Breast epithelium (tissue), 3 donors: ENCODE measurements at regions not wholly inside any gene's neighbourhood (a gene's known extent, or its start where the extent isn't known, plus 50 kb on each side); places are given as distances from the start of the nearest gene placed in this dataset.

Experiments
- POLR2AphosphoS5 ChIP-seq, 3 donors: sonication (generic); formaldehyde crosslinking; IDR thresholded peaks; one replicate each; pipeline ENCODE4 v1.6.1; 2017; ENCODE audit warnings: antibody characterized with exemption in 3 of 3
- TF ChIP-seq, protein P1 (sequence below), 3 donors: fragments of 450-650 bp; IDR thresholded peaks; one replicate each; pipeline ENCODE4 v1.5.1; 2016 to 2017; ENCODE audit warnings: antibody characterized with exemption in 3 of 3, mild to moderate bottlenecking in 3 of 3, moderate library complexity in 3 of 3

DNA sequence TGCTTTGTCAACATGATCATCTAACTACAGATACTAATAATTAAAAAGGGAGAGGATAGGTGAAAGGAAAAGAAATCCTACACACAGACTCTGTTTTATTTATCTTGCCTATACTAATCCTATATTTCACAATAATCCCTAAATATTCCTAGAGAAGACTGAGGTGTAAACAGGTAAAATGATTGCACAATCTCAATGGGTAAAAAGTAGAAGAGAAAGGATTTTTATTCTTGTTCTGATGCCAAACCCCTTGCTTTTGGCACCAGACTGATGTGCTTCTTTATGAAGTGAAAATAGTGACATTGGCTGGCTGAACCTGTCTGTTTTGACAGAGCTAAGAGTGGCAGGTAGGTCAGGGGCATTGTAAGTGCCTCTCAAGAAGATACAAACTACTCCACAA, 101.9 kb upstream of the ZPLD1 start:
- TF ChIP-seq, protein P1, sequence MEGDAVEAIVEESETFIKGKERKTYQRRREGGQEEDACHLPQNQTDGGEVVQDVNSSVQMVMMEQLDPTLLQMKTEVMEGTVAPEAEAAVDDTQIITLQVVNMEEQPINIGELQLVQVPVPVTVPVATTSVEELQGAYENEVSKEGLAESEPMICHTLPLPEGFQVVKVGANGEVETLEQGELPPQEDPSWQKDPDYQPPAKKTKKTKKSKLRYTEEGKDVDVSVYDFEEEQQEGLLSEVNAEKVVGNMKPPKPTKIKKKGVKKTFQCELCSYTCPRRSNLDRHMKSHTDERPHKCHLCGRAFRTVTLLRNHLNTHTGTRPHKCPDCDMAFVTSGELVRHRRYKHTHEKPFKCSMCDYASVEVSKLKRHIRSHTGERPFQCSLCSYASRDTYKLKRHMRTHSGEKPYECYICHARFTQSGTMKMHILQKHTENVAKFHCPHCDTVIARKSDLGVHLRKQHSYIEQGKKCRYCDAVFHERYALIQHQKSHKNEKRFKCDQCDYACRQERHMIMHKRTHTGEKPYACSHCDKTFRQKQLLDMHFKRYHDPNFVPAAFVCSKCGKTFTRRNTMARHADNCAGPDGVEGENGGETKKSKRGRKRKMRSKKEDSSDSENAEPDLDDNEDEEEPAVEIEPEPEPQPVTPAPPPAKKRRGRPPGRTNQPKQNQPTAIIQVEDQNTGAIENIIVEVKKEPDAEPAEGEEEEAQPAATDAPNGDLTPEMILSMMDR (IDR thresholded peaks at IDR 0.05): no peak
- no peak for TF ChIP-seq POLR2AphosphoS5 (IDR thresholded peaks at IDR 0.05)
